Caco-2 (cell line): ENCODE measurements at regions not wholly inside any gene's neighbourhood (a gene's known extent, or its start where the extent isn't known, plus 50 kb on each side); places are given as distances from the start of the nearest gene placed in this dataset.

Source experiments
- BruUV-seq: library from RNA; stranded (reverse); fragments of 400-500 nt; replicated peaks from 2 replicates; lab custom pipeline; 2021; lab: Mats Ljungman, UMichigan
- CTCF ChIA-PET: fragments of 300-600 bp; sonication (Branson Sonifier 250); formaldehyde crosslinking; loops from one replicate; lab custom pipeline; 2022; ENCODE audit warnings: antibody characterized with exemption; lab: Charles Lee
- POLR2A ChIA-PET: fragments of 300-600 bp; sonication (Branson Sonifier 250); formaldehyde crosslinking; loops from one replicate; lab custom pipeline; 2022; ENCODE audit warnings: antibody characterized with exemption; lab: Charles Lee
- DNase-seq, 2 experiments: peaks; one replicate each; pipeline versions ENCODE4 v3.0.0 to v3.0.0-alpha.2; 2020 to 2022
- H3K27me3 ChIP-seq: replicated peaks from 2 replicates; pipeline ENCODE4 v1.6.0; 2011; ENCODE audit warnings: low read length; ENCODE audit not compliant: control insufficient read depth, insufficient read depth
- H3K36me3 ChIP-seq: 2 replicates; pipeline ENCODE4 v1.5.1; 2011; ENCODE audit warnings: low read length; ENCODE audit not compliant: control insufficient read depth, insufficient read depth
- H3K4me1 ChIP-seq: fragments of 250-450 bp; sonication (Bioruptor Pico); 2 replicates; pipeline ENCODE4 v1.5.1; 2020; ENCODE audit warnings: mild to moderate bottlenecking
- H3K4me3 ChIP-seq: 2 replicates; pipeline ENCODE4 v1.5.1; 2011; ENCODE audit warnings: low read depth, mild to moderate bottlenecking, control low read depth, low read length
- H3K9me3 ChIP-seq: fragments of 250-450 bp; sonication (Bioruptor Pico); 2 replicates; pipeline ENCODE4 v1.5.1; 2020; ENCODE audit warnings: mild to moderate bottlenecking, moderate library complexity
- H3K27ac Mint-ChIP-seq: one replicate; pipeline ENCODE4 v1.8.0; 2022; ENCODE audit warnings: mixed read lengths; ENCODE audit not compliant: unreplicated experiment
- H3K27me3 Mint-ChIP-seq: one replicate; pipeline ENCODE4 v1.8.0; 2022; ENCODE audit warnings: mixed read lengths; ENCODE audit not compliant: insufficient read depth, unreplicated experiment
- H3K36me3 Mint-ChIP-seq: one replicate; pipeline ENCODE4 v1.8.0; 2022; ENCODE audit warnings: mild to moderate bottlenecking, mixed read lengths; ENCODE audit not compliant: insufficient read depth, unreplicated experiment
- H3K4me1 Mint-ChIP-seq: one replicate; pipeline ENCODE4 v1.8.0; 2022; ENCODE audit warnings: low read depth, mixed read lengths; ENCODE audit not compliant: unreplicated experiment
- H3K4me3 Mint-ChIP-seq: one replicate; pipeline ENCODE4 v1.8.0; 2022; ENCODE audit warnings: mild to moderate bottlenecking, moderate library complexity, mixed read lengths; ENCODE audit not compliant: unreplicated experiment
- H3K9me3 Mint-ChIP-seq: one replicate; pipeline ENCODE4 v1.8.0; 2022; ENCODE audit warnings: mixed read lengths; ENCODE audit not compliant: unreplicated experiment
- CTCF ChIP-seq, 2 experiments: fragments of 200-600 bp in 1 of 2; IDR thresholded peaks; 1 replicate in 1 of 2; 2 replicates in 1 of 2; pipeline versions ENCODE4 v1.5.1 to v1.8.0; 2011 to 2022; ENCODE audit warnings: antibody characterized with exemption in 1 of 2, control low read depth in 1 of 2, inconsistent platforms in 1 of 2, low read depth in 1 of 2, low read length in 1 of 2, mild to moderate bottlenecking in 1 of 2, moderate library complexity in 1 of 2; ENCODE audit not compliant: insufficient read depth in 1 of 2, severe bottlenecking in 1 of 2, unreplicated experiment in 1 of 2
- intact Hi-C: fragments of 100-400 bp; cut with micrococcal nuclease; formaldehyde crosslinking; loops from one replicate; pipeline ENCODE4 v1.10.0; 2022; ENCODE audit not compliant: unreplicated experiment

- Histone ChIP-seq H3K4me1 (no peaks in the 10 kb centered on the region), H3K9me3 (no peaks in the 10 kb centered on the region), H3K27me3 (no peaks in the 10 kb centered on the region), H3K4me3 (no peak overlapping the region), H3K36me3 (no peaks in the 10 kb centered on the region)
- H3K27me3 Mint-ChIP-seq, result peaks cover 7% of the 10 kb centered on the region
- CTCF ChIA-PET, result no interaction called here
- no peak for TF ChIP-seq CTCF (IDR thresholded peaks at IDR 0.05; ENCODE audit: insufficient read depth in 1 of 2, low read depth in 1 of 2, low read length in 1 of 2, severe bottlenecking in 1 of 2, unreplicated experiment in 1 of 2)
- no peaks in the 10 kb centered on the region for H3K4me1 Mint-ChIP-seq
- no peaks in the 10 kb centered on the region for H3K9me3 Mint-ChIP-seq
- H3K4me3 Mint-ChIP-seq, result no peak overlapping the region
- H3K36me3 Mint-ChIP-seq, result no peaks in the 10 kb centered on the region
- DNase-seq, result no peak
- POLR2A ChIA-PET, result no interaction called here
- H3K27ac Mint-ChIP-seq, result no peak overlapping the region
- BruUV-seq, result no TSS peak
- intact Hi-C loops, result no loop called here
Measured at GRCh38 chr5:53199882-53200281, 90.3 kb upstream of the MOCS2 start.

GRCh38 chr5:53200306-53200705, 90.7 kb upstream of the MOCS2 start:
- intact Hi-C loops, result no loop called here
- no peaks in the 10 kb centered on the region for H3K9me3 ChIP-seq
- Mint-ChIP-seq H3K27ac (no peak overlapping the region), H3K9me3 (no peaks in the 10 kb centered on the region), H3K27me3 (peaks cover 6% of the 10 kb centered on the region), H3K4me1 (no peaks in the 10 kb centered on the region), H3K4me3 (no peak overlapping the region), H3K36me3 (no peaks in the 10 kb centered on the region)
- no peak for TF ChIP-seq CTCF (IDR thresholded peaks at IDR 0.05; ENCODE audit: insufficient read depth in 1 of 2, low read depth in 1 of 2, low read length in 1 of 2, severe bottlenecking in 1 of 2, unreplicated experiment in 1 of 2)
- H3K4me1 ChIP-seq, result no peaks in the 10 kb centered on the region
- no peaks in the 10 kb centered on the region for H3K36me3 ChIP-seq
- no peak for DNase-seq
- ChIA-PET POLR2A (no interaction called here), CTCF (no interaction called here)
- BruUV-seq, result no TSS peak
- no peaks in the 10 kb centered on the region for H3K27me3 ChIP-seq
- no peak overlapping the region for H3K4me3 ChIP-seq

GRCh38 chr5:53201746-53202145, 92.2 kb upstream of the MOCS2 start:
- CTCF ChIA-PET, result no interaction called here
- H3K4me1 ChIP-seq, result no peaks in the 10 kb centered on the region
- DNase-seq, result no peak
- POLR2A ChIA-PET, result no interaction called here
- H3K27me3 Mint-ChIP-seq, result peaks cover 7% of the 10 kb centered on the region
- H3K9me3 ChIP-seq, result no peaks in the 10 kb centered on the region
- H3K27ac Mint-ChIP-seq, result no peak overlapping the region
- no TSS peak for BruUV-seq
- H3K4me3 Mint-ChIP-seq, result no peak overlapping the region
- no peaks in the 10 kb centered on the region for H3K9me3 Mint-ChIP-seq
- H3K36me3 ChIP-seq, result no peaks in the 10 kb centered on the region
- H3K4me1 Mint-ChIP-seq, result no peaks in the 10 kb centered on the region
- no peak overlapping the region for H3K4me3 ChIP-seq
- intact Hi-C loops, result no loop called here
- no peak for TF ChIP-seq CTCF (IDR thresholded peaks at IDR 0.05; ENCODE audit: insufficient read depth in 1 of 2, low read depth in 1 of 2, low read length in 1 of 2, severe bottlenecking in 1 of 2, unreplicated experiment in 1 of 2)
- no peaks in the 10 kb centered on the region for H3K36me3 Mint-ChIP-seq
- no peaks in the 10 kb centered on the region for H3K27me3 ChIP-seq
